ENCODE measurements at regions not wholly inside any gene's neighbourhood (a gene's known extent, or its start where the extent isn't known, plus 50 kb on each side); places are given as distances from the start of the nearest gene placed in this dataset.

GRCh38 chr20:39170896-39171463 lies 208.8 kb downstream of the DHX35 start:
- H3K4ac ChIP-seq (replicated peaks; ENCODE audit: insufficient read length, low read depth, low read length) = no peak overlapping the region
- no peak overlapping the region for H3K14ac ChIP-seq (ENCODE audit: insufficient read length)
- no peak overlapping the region for H3K9ac ChIP-seq (replicated peaks in 1 of 4; ENCODE audit: extremely low read depth in 1 of 4, low read depth in 3 of 4, low read length in 3 of 4)
- H4K20me1 ChIP-seq (replicated peaks in 1 of 2; ENCODE audit: control insufficient read depth in 1 of 2, insufficient read depth in 2 of 2, low read length in 2 of 2) = no peaks in the 10 kb centered on the region
- no peak overlapping the region for H2BK5ac ChIP-seq (ENCODE audit: low read depth, low read length)
- H3K27me3 ChIP-seq (replicated peaks in 1 of 4; ENCODE audit: control insufficient read depth in 3 of 4, extremely low read depth in 1 of 4, insufficient read depth in 3 of 4, low read length in 3 of 4) = no peaks in the 10 kb centered on the region
- no peak for FAIRE-seq
- H3K4me3 ChIP-seq (ENCODE audit: extremely low read depth in 1 of 4, insufficient read depth in 2 of 4, low read depth in 3 of 4, low read length in 4 of 4) = no peak overlapping the region
- ChIA-PET POLR2A (ENCODE audit: partially characterized antibody) (no interaction called here), CTCF (ENCODE audit: partially characterized antibody) (interaction anchor here (1.1 to 1.5 kb wide), 3 partner anchors 20 to 122 kb away, joined by 3 to 4 read pairs (median 4); no protein-coding TSS in a partner anchor)
- H3K18ac ChIP-seq (ENCODE audit: extremely low read depth, low read length) = no peak overlapping the region
- peaks cover 2% of the 10 kb centered on the region; the same call in 1 of the 2 replicates for H3K23me2 ChIP-seq (ENCODE audit: low read depth, low read length)
- H2BK120ac ChIP-seq (replicated peaks; ENCODE audit: low read depth, low read length) = no peak overlapping the region
- no peak overlapping the region for H3K56ac ChIP-seq (replicated peaks; ENCODE audit: insufficient read length, low read depth, low read length)
- no peak overlapping the region for H4K8ac ChIP-seq (ENCODE audit: extremely low read depth, insufficient read depth, low read length)
- no peak overlapping the region for H4K91ac ChIP-seq (replicated peaks; ENCODE audit: insufficient read length, low read length)
- no peak overlapping the region for H2AFZ ChIP-seq (ENCODE audit: low read length)
- no peak overlapping the region for H3K4me2 ChIP-seq (ENCODE audit: insufficient read depth in 1 of 2, low read depth in 2 of 2, low read length in 2 of 2)
- no peak overlapping the region for H2BK15ac ChIP-seq (ENCODE audit: low read length)
- TF ChIP-seq TAF7 (optimal IDR thresholded peaks at IDR 0.05; ENCODE audit: borderline replicate concordance, low read depth, low read length) (no peak), SIX5 (IDR thresholded peaks at IDR 0.05; ENCODE audit: low read depth, low read length) (no peak), CHD1 (IDR thresholded peaks at IDR 0.05; ENCODE audit: low read depth, low read length) (no peak), PHF8 (conservative IDR thresholded peaks at IDR 0.05; ENCODE audit: low read depth, low read length) (no peak), ATF2 (IDR thresholded peaks at IDR 0.05; ENCODE audit: low read length) (no peak), KDM1A (IDR thresholded peaks at IDR 0.05; ENCODE audit: borderline replicate concordance, low read length) (no peak), SIN3A (conservative IDR thresholded peaks at IDR 0.05 in 1 of 2, IDR thresholded peaks at IDR 0.05 in 1 of 2; ENCODE audit: low read depth in 1 of 2, low read length in 2 of 2) (no peak)
- no peak overlapping the region for H4K5ac ChIP-seq (ENCODE audit: insufficient read length, low read depth, low read length)
- no peaks in the 10 kb centered on the region for H3K79me1 ChIP-seq (ENCODE audit: low read depth, low read length)
- H2BK20ac ChIP-seq (ENCODE audit: low read length) = no peak overlapping the region
- DNase-seq (ENCODE audit: low read depth in 1 of 2, low spot score in 2 of 2) = peak in 1 of 2 experiments; percentile 13
- H2AK5ac ChIP-seq (ENCODE audit: low read depth, low read length) = no peak overlapping the region
- H2BK12ac ChIP-seq (ENCODE audit: low read depth, low read length) = no peak overlapping the region
- H3K27ac ChIP-seq (ENCODE audit: low read depth, low read length) = no peak overlapping the region
- H3K4me1 ChIP-seq (replicated peaks in 1 of 4; ENCODE audit: control insufficient read depth in 3 of 4, insufficient read depth in 4 of 4, low read length in 3 of 4) = no peaks in the 10 kb centered on the region
- H3K23ac ChIP-seq (ENCODE audit: insufficient read length) = no peak overlapping the region
- no peaks in the 10 kb centered on the region for H3K9me3 ChIP-seq (ENCODE audit: insufficient read depth in 2 of 2, low read depth in 1 of 2, low read length in 1 of 2)
- H3K36me3 ChIP-seq (ENCODE audit: control insufficient read depth in 2 of 4, insufficient read depth in 4 of 4, low read length in 3 of 4) = no peaks in the 10 kb centered on the region
- WGBS, 2 experiments (ENCODE audit: extremely low coverage in 1 of 2, insufficient coverage in 1 of 2, insufficient read length in 1 of 2, insufficient replicate concordance in 2 of 2, low coverage in 1 of 2, low lambda C conversion rate in 2 of 2, missing lambda C conversion rate in 1 of 2) = 97% methylated on average over 2 of the region's 2 CpGs; no CpG with 5 or more reads in 1 of the 2 experiments
- H3K79me2 ChIP-seq (ENCODE audit: control insufficient read depth in 1 of 2, insufficient read depth in 2 of 2, low read length in 2 of 2) = no peaks in the 10 kb centered on the region
